NCI-H1105 (cell line): ENCODE measurements at regions not wholly inside any gene's neighbourhood (a gene's known extent, or its start where the extent isn't known, plus 50 kb on each side); places are given as distances from the start of the nearest gene placed in this dataset.
"Not testable (repeated sequence)": the region's sequence is repeated elsewhere in the genome, so short reads cannot be mapped to it uniquely, and the experiment has no call there.

Source experiments
- DNase-seq: peaks from one replicate; lab custom pipeline; 2025; lab: John Stamatoyannopoulos, UW

- DNase-seq = no peak
These were observed 486.6 kb upstream of the TENM3 start for GRCh38 chr4:181756451-181757095.

GRCh38 chr4:181757098-181757497 is 486.1 kb upstream of the TENM3 start:
- DNase-seq = no peak

GRCh38 chr4:181757910-181758660 is 485.1 kb upstream of the TENM3 start:
- DNase-seq = no peak

GRCh38 chr4:181760560-181760959 is 482.6 kb upstream of the TENM3 start:
- DNase-seq = no peak

- no peak for DNase-seq
These were observed 482.0 kb upstream of the TENM3 start for GRCh38 chr4:181761156-181761555.

GRCh38 chr4:181766061-181766548 is 477.1 kb upstream of the TENM3 start:
- no peak for DNase-seq

GRCh38 chr4:181770971-181771370 is 472.2 kb upstream of the TENM3 start:
- DNase-seq = no peak

GRCh38 chr4:181775298-181775697 is 467.9 kb upstream of the TENM3 start:
- no peak for DNase-seq

- no peak for DNase-seq
These were observed 466.7 kb upstream of the TENM3 start for GRCh38 chr4:181776264-181777054.

GRCh38 chr4:181777518-181777917 is 465.7 kb upstream of the TENM3 start:
- DNase-seq = no peak

GRCh38 chr4:181784881-181785280 is 458.3 kb upstream of the TENM3 start:
- DNase-seq = no peak

- peak; percentile 78 for DNase-seq
These were observed 450.6 kb upstream of the TENM3 start for GRCh38 chr4:181792641-181793040.

- peak; percentile 84 for DNase-seq
These were observed 450.1 kb upstream of the TENM3 start for GRCh38 chr4:181793096-181793495.

- no peak for DNase-seq
These were observed 446.7 kb upstream of the TENM3 start for GRCh38 chr4:181796502-181796901.

- DNase-seq = no peak
These were observed 444.7 kb upstream of the TENM3 start for GRCh38 chr4:181798536-181798935.

GRCh38 chr4:181799561-181800069 is 443.6 kb upstream of the TENM3 start:
- no peak for DNase-seq

- no peak for DNase-seq
These were observed 441.0 kb upstream of the TENM3 start for GRCh38 chr4:181802207-181802606.

GRCh38 chr4:181807771-181808170 is 435.4 kb upstream of the TENM3 start:
- no peak for DNase-seq

- no peak for DNase-seq
These were observed 432.5 kb upstream of the TENM3 start for GRCh38 chr4:181810711-181811110.

- not testable (repeated sequence) for DNase-seq
These were observed 431.7 kb upstream of the TENM3 start for GRCh38 chr4:181811550-181811949.

GRCh38 chr4:181819946-181820345 is 423.3 kb upstream of the TENM3 start:
- DNase-seq = peak; percentile 38

- no peak for DNase-seq
These were observed 422.6 kb upstream of the TENM3 start for GRCh38 chr4:181820553-181820952.
